Gastrocnemius medialis (tissue), 4 donors: ENCODE measurements at regions not wholly inside any gene's neighbourhood (a gene's known extent, or its start where the extent isn't known, plus 50 kb on each side); places are given as distances from the start of the nearest gene placed in this dataset.

Experiments used
- CTCF ChIP-seq, 5 experiments: fragments of 450-650 bp in 3 of 5; fragments of 200-600 bp in 2 of 5; sonication (generic) in 2 of 5; IDR thresholded peaks in 4 of 5; conservative IDR thresholded peaks in 1 of 5; 1 replicate in 4 of 5; 2 replicates in 1 of 5; pipeline ENCODE4 v1.5.1; 2016 to 2019; ENCODE audit warnings: antibody characterized with exemption in 5 of 5, mild to moderate bottlenecking in 3 of 5, moderate library complexity in 3 of 5
- POLR2A ChIP-seq, 2 donors: fragments of 450-650 bp; IDR thresholded peaks; one replicate each; pipeline ENCODE4 v1.6.1; 2017; ENCODE audit warnings: antibody characterized with exemption in 2 of 2, mild to moderate bottlenecking in 2 of 2, moderate library complexity in 2 of 2

- TF ChIP-seq CTCF (IDR thresholded peaks at IDR 0.05 in 4 of 5, conservative IDR thresholded peaks at IDR 0.05 in 1 of 5) (no peak), POLR2A (IDR thresholded peaks at IDR 0.05) (no peak)
Measured at GRCh38 chr5:100446879-100447430, 88.2 kb upstream of the FAM174A start.
